ENCODE measurements at regions not wholly inside any gene's neighbourhood (a gene's known extent, or its start where the extent isn't known, plus 50 kb on each side); places are given as distances from the start of the nearest gene placed in this dataset.

- DNase-seq (ENCODE audit: low spot score), result no peak
Observed at GRCh38 chr3:80052271-80052670, 284.5 kb upstream of the ROBO1 start.

GRCh38 chr3:80051602-80051962, 283.8 kb upstream of the ROBO1 start:
- no peak for DNase-seq (ENCODE audit: low spot score)

GRCh38 chr3:80050826-80051601, 283.2 kb upstream of the ROBO1 start:
- DNase-seq (ENCODE audit: low spot score), result no peak

- DNase-seq (ENCODE audit: low spot score), result no peak
Observed at GRCh38 chr3:80043226-80043625, 275.4 kb upstream of the ROBO1 start.

- no peak for DNase-seq (ENCODE audit: low spot score)
Observed at GRCh38 chr3:80040067-80040466, 272.3 kb upstream of the ROBO1 start.

- no peak for DNase-seq (ENCODE audit: low spot score)
Observed at GRCh38 chr3:80036176-80036575, 268.4 kb upstream of the ROBO1 start.

- DNase-seq (ENCODE audit: low spot score), result no peak
Observed at GRCh38 chr3:80035021-80035420, 267.2 kb upstream of the ROBO1 start.

- no peak for DNase-seq (ENCODE audit: low spot score)
Observed at GRCh38 chr3:80023010-80023409, 255.2 kb upstream of the ROBO1 start.

GRCh38 chr3:80018375-80018774, 250.6 kb upstream of the ROBO1 start:
- DNase-seq (ENCODE audit: low spot score), result no peak

GRCh38 chr3:80017369-80017768, 249.6 kb upstream of the ROBO1 start:
- DNase-seq (ENCODE audit: low spot score), result no peak

- no peak for DNase-seq (ENCODE audit: low spot score)
Observed at GRCh38 chr3:80014576-80014975, 246.8 kb upstream of the ROBO1 start.

GRCh38 chr3:80010021-80010571, 242.3 kb upstream of the ROBO1 start:
- DNase-seq (ENCODE audit: low spot score), result no peak

GRCh38 chr3:80007522-80007921, 239.7 kb upstream of the ROBO1 start:
- DNase-seq (ENCODE audit: low spot score), result no peak

GRCh38 chr3:80006315-80006714, 238.5 kb upstream of the ROBO1 start:
- no peak for DNase-seq (ENCODE audit: low spot score)

- DNase-seq (ENCODE audit: low spot score), result no peak
Observed at GRCh38 chr3:80000022-80000421, 232.2 kb upstream of the ROBO1 start.

GRCh38 chr3:79994397-79994796, 226.6 kb upstream of the ROBO1 start:
- no peak for DNase-seq (ENCODE audit: low spot score)

GRCh38 chr3:79986338-79986737, 218.5 kb upstream of the ROBO1 start:
- DNase-seq (ENCODE audit: low spot score), result no peak

- no peak for DNase-seq (ENCODE audit: low spot score)
Observed at GRCh38 chr3:79985816-79986215, 218.0 kb upstream of the ROBO1 start.

- DNase-seq (ENCODE audit: low spot score), result no peak
Observed at GRCh38 chr3:79983118-79983517, 215.3 kb upstream of the ROBO1 start.

- no peak for DNase-seq (ENCODE audit: low spot score)
Observed at GRCh38 chr3:79979990-79980389, 212.2 kb upstream of the ROBO1 start.

GRCh38 chr3:79976466-79976865, 208.7 kb upstream of the ROBO1 start:
- no peak for DNase-seq (ENCODE audit: low spot score)

- DNase-seq (ENCODE audit: low spot score), result no peak
Observed at GRCh38 chr3:79973917-79974595, 206.3 kb upstream of the ROBO1 start.

- no peak for DNase-seq (ENCODE audit: low spot score)
Observed at GRCh38 chr3:79973482-79973881, 205.7 kb upstream of the ROBO1 start.

GRCh38 chr3:79968418-79968817, 200.6 kb upstream of the ROBO1 start:
- DNase-seq (ENCODE audit: low spot score), result no peak

All from putamen (tissue), 1 donor.